Fibroblast of mammary gland (primary cell): ENCODE measurements at regions not wholly inside any gene's neighbourhood (a gene's known extent, or its start where the extent isn't known, plus 50 kb on each side); places are given as distances from the start of the nearest gene placed in this dataset.

ENCODE experiments used
- DNase-seq: peaks from one replicate; pipeline ENCODE4 v3.0.0-alpha.2; 2010; ENCODE audit warnings: low read depth
- H3K4me3 ChIP-seq: 2 replicates; pipeline ENCODE4 v1.5.1; 2011; ENCODE audit warnings: low read depth, mild to moderate bottlenecking, low read length, moderate library complexity; ENCODE audit not compliant: control insufficient read depth
- TF ChIP-seq, protein P1 (sequence below): conservative IDR thresholded peaks from 2 replicates; pipeline ENCODE4 v1.5.1; 2011; ENCODE audit warnings: low read depth, low read length, inconsistent platforms; ENCODE audit not compliant: control insufficient read depth, insufficient read depth

DNA sequence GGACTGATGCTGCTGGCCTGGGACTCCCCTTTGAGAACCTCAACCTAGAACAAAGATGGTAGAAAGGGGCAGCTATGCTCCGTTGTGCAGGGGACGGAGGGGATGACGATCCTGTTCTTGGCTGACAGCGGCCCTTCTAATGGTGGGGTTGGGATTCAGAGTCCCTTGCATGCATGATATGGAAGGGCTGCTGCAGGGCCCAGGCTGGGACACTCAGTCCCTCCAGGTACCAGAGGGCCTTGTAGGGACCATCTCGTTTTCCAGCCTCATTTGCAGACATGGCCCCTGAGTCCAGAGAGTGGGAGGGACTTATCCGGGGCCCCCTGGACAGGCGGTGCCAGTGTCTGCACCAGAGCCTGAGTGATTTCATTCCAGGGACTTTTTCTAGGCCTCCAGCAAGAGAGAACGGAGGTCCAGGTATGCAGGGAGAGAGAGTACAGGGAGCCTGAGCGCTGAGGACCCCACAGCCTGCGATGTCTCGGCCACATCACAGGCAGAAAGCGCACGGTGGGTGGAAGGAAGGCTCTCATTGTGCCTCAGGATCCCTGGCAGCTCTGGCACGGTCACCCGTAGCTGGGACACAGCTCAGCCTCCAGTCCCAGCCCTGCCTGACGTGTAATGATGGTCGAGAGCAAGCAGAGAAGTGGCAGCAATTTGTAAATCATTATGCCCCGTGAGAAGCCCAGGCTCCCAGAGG, 860.8 kb downstream of the TBC1D22A start:
- TF ChIP-seq, protein P1, sequence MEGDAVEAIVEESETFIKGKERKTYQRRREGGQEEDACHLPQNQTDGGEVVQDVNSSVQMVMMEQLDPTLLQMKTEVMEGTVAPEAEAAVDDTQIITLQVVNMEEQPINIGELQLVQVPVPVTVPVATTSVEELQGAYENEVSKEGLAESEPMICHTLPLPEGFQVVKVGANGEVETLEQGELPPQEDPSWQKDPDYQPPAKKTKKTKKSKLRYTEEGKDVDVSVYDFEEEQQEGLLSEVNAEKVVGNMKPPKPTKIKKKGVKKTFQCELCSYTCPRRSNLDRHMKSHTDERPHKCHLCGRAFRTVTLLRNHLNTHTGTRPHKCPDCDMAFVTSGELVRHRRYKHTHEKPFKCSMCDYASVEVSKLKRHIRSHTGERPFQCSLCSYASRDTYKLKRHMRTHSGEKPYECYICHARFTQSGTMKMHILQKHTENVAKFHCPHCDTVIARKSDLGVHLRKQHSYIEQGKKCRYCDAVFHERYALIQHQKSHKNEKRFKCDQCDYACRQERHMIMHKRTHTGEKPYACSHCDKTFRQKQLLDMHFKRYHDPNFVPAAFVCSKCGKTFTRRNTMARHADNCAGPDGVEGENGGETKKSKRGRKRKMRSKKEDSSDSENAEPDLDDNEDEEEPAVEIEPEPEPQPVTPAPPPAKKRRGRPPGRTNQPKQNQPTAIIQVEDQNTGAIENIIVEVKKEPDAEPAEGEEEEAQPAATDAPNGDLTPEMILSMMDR, result no peak
- no peak overlapping the region for H3K4me3 ChIP-seq
- no peak for DNase-seq

DNA sequence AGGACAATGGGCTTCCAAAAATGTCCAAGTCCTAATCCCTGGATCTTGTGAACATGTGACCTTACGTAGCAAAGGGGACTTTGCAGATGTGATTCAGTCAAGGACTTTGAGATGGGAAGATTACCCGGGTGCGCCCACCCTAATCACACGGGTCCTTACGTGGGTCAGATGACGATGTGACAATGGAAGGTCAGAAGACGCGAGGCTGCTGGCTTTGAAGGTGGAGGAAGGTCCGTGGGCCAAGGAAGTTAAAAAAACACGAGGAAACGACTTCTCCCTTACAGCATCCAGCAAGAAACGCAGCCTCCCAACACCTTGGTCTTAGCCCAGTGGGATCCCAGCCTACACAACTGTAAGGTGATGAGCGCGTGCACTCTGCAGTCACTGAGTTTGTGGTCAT, 860.1 kb downstream of the TBC1D22A start:
- DNase-seq, result no peak
- H3K4me3 ChIP-seq, result no peak overlapping the region
- TF ChIP-seq, protein P1, result no peak

DNA sequence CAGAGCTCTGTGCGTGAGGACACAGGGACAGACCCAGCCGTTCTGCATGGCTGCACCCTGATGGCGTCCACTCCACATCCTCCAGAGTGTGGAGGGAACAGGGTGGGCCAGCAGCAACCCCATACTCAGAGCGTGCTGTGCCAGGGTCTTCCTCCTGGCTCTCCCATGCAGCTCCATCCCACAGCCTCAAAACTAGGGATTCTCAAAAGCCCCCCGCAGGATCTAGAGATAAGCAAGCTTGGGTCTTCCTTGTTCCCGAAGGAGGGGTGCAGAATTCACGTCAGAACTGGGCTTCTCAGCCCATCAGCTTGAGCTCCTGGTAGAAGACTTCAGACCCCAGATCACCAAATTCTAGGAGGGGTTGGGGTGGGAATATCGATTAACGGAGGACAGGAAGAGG, 858.8 kb downstream of the TBC1D22A start:
- TF ChIP-seq, protein P1, result no peak
- no peak for DNase-seq
- H3K4me3 ChIP-seq, result no peak overlapping the region

DNA sequence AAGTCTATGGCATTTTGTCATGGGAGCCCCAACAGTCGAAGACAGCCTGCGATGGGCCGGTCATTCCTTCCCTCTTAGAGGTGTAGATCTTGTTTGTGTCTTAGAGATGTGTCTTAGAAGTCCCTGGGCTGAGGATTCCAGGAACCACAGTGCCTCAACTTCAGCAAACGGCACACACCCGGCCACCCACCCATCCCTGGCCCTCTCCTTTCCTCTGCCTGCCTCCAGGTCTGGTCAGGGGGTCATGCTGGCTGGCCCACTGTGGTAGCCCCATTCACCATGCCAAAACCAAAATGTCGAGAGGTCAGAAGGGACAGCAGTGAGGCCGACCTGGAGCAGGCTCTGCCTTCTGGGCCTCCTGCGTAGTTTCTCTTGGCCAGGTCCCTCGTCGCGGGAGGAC, 857.9 kb downstream of the TBC1D22A start:
- no peak for DNase-seq
- H3K4me3 ChIP-seq, result no peak overlapping the region
- TF ChIP-seq, protein P1, result no peak

DNA sequence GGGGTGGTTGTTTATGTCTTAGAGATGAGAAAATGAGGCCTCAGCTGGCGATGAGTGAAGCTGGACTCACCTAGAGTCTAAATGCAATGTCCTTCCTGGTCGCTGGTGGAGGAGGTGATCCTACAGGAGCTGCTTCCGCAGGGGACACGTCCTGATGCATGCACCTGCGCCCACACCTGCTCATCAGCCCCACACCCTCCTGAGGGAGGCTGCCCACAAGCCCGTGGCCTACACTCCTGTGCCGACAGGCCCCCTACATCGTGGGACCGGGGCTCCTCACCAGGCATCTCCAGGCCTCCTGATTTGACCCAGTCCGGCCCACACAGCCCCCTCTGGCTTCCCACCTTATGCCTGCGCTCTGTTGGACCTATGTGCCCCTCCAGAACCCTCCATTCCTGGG, 857.2 kb downstream of the TBC1D22A start:
- no peak overlapping the region for H3K4me3 ChIP-seq
- TF ChIP-seq, protein P1, result no peak
- no peak for DNase-seq

DNA sequence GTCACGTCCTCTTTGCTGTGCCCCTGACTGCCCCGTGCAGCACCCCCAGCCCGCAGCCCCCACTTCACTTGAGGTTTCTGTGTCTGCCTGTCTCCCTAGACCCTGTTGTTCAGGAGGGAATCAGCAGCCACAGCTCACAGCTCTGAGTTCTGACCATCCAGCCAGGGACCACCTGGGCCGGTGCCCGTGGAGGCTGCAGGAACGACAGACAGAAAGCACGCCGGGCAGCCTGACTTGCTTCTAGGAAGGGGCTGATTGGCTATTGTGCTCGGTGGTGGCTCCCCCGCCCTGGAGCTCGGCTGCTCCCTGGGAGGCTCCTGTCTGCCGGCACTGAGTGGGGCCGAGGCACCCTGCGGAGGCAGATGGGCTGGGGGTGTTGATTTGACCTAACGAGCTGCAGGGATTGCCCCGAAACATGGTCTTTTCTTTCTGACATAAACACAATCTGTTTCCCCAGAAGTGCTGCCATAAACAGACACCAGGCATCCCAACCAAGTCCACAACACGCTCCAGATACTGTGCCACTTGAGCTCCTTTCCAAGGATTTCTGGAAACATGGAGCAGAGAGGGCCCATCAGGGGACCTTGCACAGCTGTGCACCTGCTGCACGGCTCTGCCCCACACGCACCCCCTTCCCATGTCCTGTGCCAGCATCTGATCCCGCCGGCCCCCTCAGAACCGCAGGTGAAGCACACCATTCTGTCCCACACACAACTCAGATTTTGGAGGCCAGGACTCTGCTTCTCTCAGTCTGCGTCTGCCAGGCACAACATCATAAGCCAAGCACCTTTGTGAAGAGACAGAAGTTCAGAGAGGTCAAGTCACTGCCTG, 855.9 kb downstream of the TBC1D22A start:
- no peak for DNase-seq
- no peak overlapping the region for H3K4me3 ChIP-seq
- TF ChIP-seq, protein P1, result no peak
